H1 (cell line): ENCODE measurements at regions not wholly inside any gene's neighbourhood (a gene's known extent, or its start where the extent isn't known, plus 50 kb on each side); places are given as distances from the start of the nearest gene placed in this dataset.

Source experiments
- BACH1 ChIP-seq: IDR thresholded peaks from 2 replicates; pipeline ENCODE4 v1.6.1; 2012; ENCODE audit warnings: low read length, improper control_type of control experiment
- CBX8 ChIP-seq: fragments of 300-800, 300-1000 bp; sonication (generic); IDR thresholded peaks from 2 replicates; pipeline ENCODE4 v1.7.1; 2016; ENCODE audit warnings: low read depth, low read length, borderline replicate concordance
- CHD7 ChIP-seq: fragments of 300-600 bp; sonication (generic); IDR thresholded peaks from 2 replicates; pipeline ENCODE4 v1.7.1; 2012; ENCODE audit warnings: low read length, moderate library complexity, mild to moderate bottlenecking, inconsistent platforms; ENCODE audit not compliant: insufficient replicate concordance
- FOSL1 ChIP-seq: IDR thresholded peaks from 2 replicates; pipeline ENCODE4 v1.6.1; 2011; ENCODE audit warnings: mild to moderate bottlenecking, low read depth, low read length, moderate library complexity; ENCODE audit not compliant: insufficient read depth
- HDAC2 ChIP-seq, 2 experiments: fragments of 300-600 bp in 1 of 2; sonication (generic) in 1 of 2; IDR thresholded peaks; 2 replicates each; pipeline ENCODE4 v1.6.1; 2011 to 2012; ENCODE audit warnings: low read depth in 2 of 2, low read length in 2 of 2, mild to moderate bottlenecking in 2 of 2, moderate library complexity in 2 of 2, borderline replicate concordance in 1 of 2, inconsistent platforms in 1 of 2
- HDAC6 ChIP-seq: IDR thresholded peaks from one replicate; pipeline ENCODE4 v1.7.1; 2012; ENCODE audit warnings: low read depth, mild to moderate bottlenecking, inconsistent platforms, low read length, moderate library complexity
- KDM4A ChIP-seq: IDR thresholded peaks from one replicate; pipeline ENCODE4 v1.7.1; 2012; ENCODE audit warnings: low read depth, mild to moderate bottlenecking, moderate library complexity, low read length, inconsistent platforms; ENCODE audit not compliant: severe bottlenecking
- MAX ChIP-seq: IDR thresholded peaks from 2 replicates; pipeline ENCODE4 v1.6.1; 2012; ENCODE audit warnings: inconsistent platforms
- RBBP5 ChIP-seq: IDR thresholded peaks from 2 replicates; pipeline ENCODE4 v1.7.1; 2012; ENCODE audit warnings: low read depth, mild to moderate bottlenecking, inconsistent platforms, low read length, moderate library complexity, borderline replicate concordance
- TBP ChIP-seq: IDR thresholded peaks from 2 replicates; pipeline ENCODE4 v1.6.1; 2011; ENCODE audit warnings: low read depth, low read length, improper control_type of control experiment
- TEAD4 ChIP-seq: IDR thresholded peaks from 2 replicates; pipeline ENCODE4 v1.6.1; 2012; ENCODE audit warnings: low read depth, low read length, inconsistent platforms, mixed read lengths

- TF ChIP-seq CHD7 (no peak), FOSL1 (no peak), TEAD4 (no peak), KDM4A (no peak), CBX8 (no peak), RBBP5 (no peak), TBP (no peak), MAX (no peak), HDAC2 (IDR thresholded peaks at IDR 0.05; ENCODE audit: borderline replicate concordance in 1 of 2, low read depth in 2 of 2, low read length in 2 of 2) (no peak), HDAC6 (no peak), BACH1 (no peak)
Observed at GRCh38 chr21:15164678-15165303, 100.0 kb upstream of the NRIP1 start (continued).
